ENCODE measurements at regions not wholly inside any gene's neighbourhood (a gene's known extent, or its start where the extent isn't known, plus 50 kb on each side); places are given as distances from the start of the nearest gene placed in this dataset.

GRCh38 chr20:10806539-10806938 is 132.7 kb upstream of the JAG1 start:
- Histone ChIP-seq H3K14ac (ENCODE audit: low read length) (no peak overlapping the region), H3K4me3 (ENCODE audit: low read length in 2 of 2) (no peak overlapping the region), H3K23ac (ENCODE audit: low read depth, low read length, poor library complexity) (no peak overlapping the region), H2AFZ (ENCODE audit: low read length) (no peak overlapping the region), H3K9ac (ENCODE audit: low read depth, low read length, poor library complexity) (no peak overlapping the region), H3K36me3 (replicated peaks in 1 of 2; ENCODE audit: control insufficient read depth in 2 of 2, insufficient read depth in 2 of 2, low read length in 2 of 2) (no peaks in the 10 kb centered on the region), H2AK5ac (ENCODE audit: low read depth, low read length) (no peak overlapping the region), H4K8ac (ENCODE audit: low read depth, low read length) (no peak overlapping the region), H3K4me1 (ENCODE audit: control insufficient read depth in 2 of 2, insufficient read depth in 1 of 2, low read depth in 1 of 2, low read length in 2 of 2) (peaks cover 2% of the 10 kb centered on the region in 2 donors), H3K9me3 (replicated peaks in 1 of 2; ENCODE audit: control insufficient read depth in 2 of 2, insufficient read depth in 1 of 2, low read depth in 1 of 2, low read length in 2 of 2) (no peaks in the 10 kb centered on the region), H3K27me3 (ENCODE audit: control insufficient read depth in 3 of 3, insufficient read depth in 3 of 3, low read depth in 1 of 3, low read length in 3 of 3) (no peaks in the 10 kb centered on the region), H3K4me2 (ENCODE audit: insufficient read depth, low read length, poor library complexity, severe bottlenecking) (no peak overlapping the region), H3K79me1 (ENCODE audit: low read depth, low read length) (no peaks in the 10 kb centered on the region), H4K91ac (ENCODE audit: low read depth, low read length, poor library complexity) (no peak overlapping the region), H2BK12ac (ENCODE audit: low read length) (no peak overlapping the region), H3K4ac (ENCODE audit: low read length) (no peak overlapping the region), H2BK5ac (ENCODE audit: low read length) (no peak overlapping the region), H2BK15ac (ENCODE audit: low read length) (no peak overlapping the region), H3K27ac (replicated peaks; ENCODE audit: low read length) (no peak overlapping the region), H3K18ac (ENCODE audit: low read length) (no peak overlapping the region), H2BK120ac (ENCODE audit: low read depth, low read length) (no peak overlapping the region)
- no CpG with 5 or more reads among the region's 3 CpGs for WGBS, 2 donors (ENCODE audit: extremely low coverage in 2 of 2, insufficient read length in 2 of 2, insufficient replicate concordance in 1 of 2)
- no peak for DNase-seq (ENCODE audit: low spot score)

GRCh38 chr20:10807013-10807412 is 133.2 kb upstream of the JAG1 start:
- H4K91ac ChIP-seq (ENCODE audit: low read depth, low read length, poor library complexity), result no peak overlapping the region
- H2BK5ac ChIP-seq (ENCODE audit: low read length), result no peak overlapping the region
- no peak overlapping the region for H2BK12ac ChIP-seq (ENCODE audit: low read length)
- H3K23ac ChIP-seq (ENCODE audit: low read depth, low read length, poor library complexity), result no peak overlapping the region
- H2AK5ac ChIP-seq (ENCODE audit: low read depth, low read length), result no peak overlapping the region
- H3K27me3 ChIP-seq (ENCODE audit: control insufficient read depth in 3 of 3, insufficient read depth in 3 of 3, low read depth in 1 of 3, low read length in 3 of 3), result no peaks in the 10 kb centered on the region
- H3K36me3 ChIP-seq (replicated peaks in 1 of 2; ENCODE audit: control insufficient read depth in 2 of 2, insufficient read depth in 2 of 2, low read length in 2 of 2), result no peaks in the 10 kb centered on the region
- no CpG with 5 or more reads among the region's 1 CpG for WGBS, 2 donors (ENCODE audit: extremely low coverage in 2 of 2, insufficient read length in 2 of 2, insufficient replicate concordance in 1 of 2)
- H2AFZ ChIP-seq (ENCODE audit: low read length), result no peak overlapping the region
- H3K4ac ChIP-seq (ENCODE audit: low read length), result no peak overlapping the region
- no peak overlapping the region for H2BK120ac ChIP-seq (ENCODE audit: low read depth, low read length)
- H2BK15ac ChIP-seq (ENCODE audit: low read length), result no peak overlapping the region
- H3K79me1 ChIP-seq (ENCODE audit: low read depth, low read length), result no peaks in the 10 kb centered on the region
- peaks cover 2% of the 10 kb centered on the region in 2 donors for H3K4me1 ChIP-seq (ENCODE audit: control insufficient read depth in 2 of 2, insufficient read depth in 1 of 2, low read depth in 1 of 2, low read length in 2 of 2)
- DNase-seq (ENCODE audit: low spot score), result no peak
- H3K9me3 ChIP-seq (replicated peaks in 1 of 2; ENCODE audit: control insufficient read depth in 2 of 2, insufficient read depth in 1 of 2, low read depth in 1 of 2, low read length in 2 of 2), result no peaks in the 10 kb centered on the region
- no peak overlapping the region for H4K8ac ChIP-seq (ENCODE audit: low read depth, low read length)
- no peak overlapping the region for H3K4me3 ChIP-seq (ENCODE audit: low read length in 2 of 2)
- no peak overlapping the region for H3K9ac ChIP-seq (ENCODE audit: low read depth, low read length, poor library complexity)
- H3K27ac ChIP-seq (replicated peaks; ENCODE audit: low read length), result no peak overlapping the region
- H3K14ac ChIP-seq (ENCODE audit: low read length), result no peak overlapping the region
- H3K4me2 ChIP-seq (ENCODE audit: insufficient read depth, low read length, poor library complexity, severe bottlenecking), result no peak overlapping the region
- no peak overlapping the region for H3K18ac ChIP-seq (ENCODE audit: low read length)

DNA sequence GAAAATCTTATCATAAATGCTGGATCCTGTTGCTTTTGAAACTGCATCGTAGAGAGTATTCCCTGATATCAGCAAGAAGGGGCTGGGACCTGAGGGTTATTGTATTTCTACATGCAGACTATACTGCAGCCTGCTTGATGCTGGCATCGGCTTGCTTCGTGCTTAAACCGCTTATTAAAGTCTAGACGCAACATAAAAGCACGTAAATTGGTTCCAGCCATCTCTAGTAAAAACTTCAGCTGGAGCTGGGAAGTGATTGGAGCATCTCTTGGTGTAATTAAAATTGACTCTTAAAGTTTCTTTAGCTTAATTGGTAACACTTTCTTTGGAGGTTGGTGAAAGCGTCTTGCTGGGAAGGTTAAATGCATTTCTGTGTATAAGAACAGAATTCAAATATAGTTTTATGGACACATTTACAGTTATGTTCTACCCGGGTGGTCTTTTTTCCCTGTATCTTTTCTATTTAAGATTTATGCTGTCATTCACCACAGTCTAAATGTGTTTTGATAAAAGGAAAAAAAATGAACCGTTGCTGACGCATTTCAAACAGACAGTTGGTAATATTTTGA is 139.0 kb upstream of the JAG1 start:
- no CpG with 5 or more reads among the region's 10 CpGs for WGBS, 2 donors (ENCODE audit: extremely low coverage in 2 of 2, insufficient read length in 2 of 2, insufficient replicate concordance in 1 of 2)
- no peak overlapping the region for H4K91ac ChIP-seq (ENCODE audit: low read depth, low read length, poor library complexity)
- no peak overlapping the region for H2BK15ac ChIP-seq (ENCODE audit: low read length)
- no peaks in the 10 kb centered on the region for H3K36me3 ChIP-seq (replicated peaks in 1 of 2; ENCODE audit: control insufficient read depth in 2 of 2, insufficient read depth in 2 of 2, low read length in 2 of 2)
- no peak overlapping the region for H3K4me2 ChIP-seq (ENCODE audit: insufficient read depth, low read length, poor library complexity, severe bottlenecking)
- H3K27me3 ChIP-seq (ENCODE audit: control insufficient read depth in 3 of 3, insufficient read depth in 3 of 3, low read depth in 1 of 3, low read length in 3 of 3), result no peaks in the 10 kb centered on the region
- no peak for DNase-seq (ENCODE audit: low spot score)
- H3K4me3 ChIP-seq (ENCODE audit: low read length in 2 of 2), result no peak overlapping the region
- no peaks in the 10 kb centered on the region for H3K4me1 ChIP-seq (ENCODE audit: control insufficient read depth in 2 of 2, insufficient read depth in 1 of 2, low read depth in 1 of 2, low read length in 2 of 2)
- H4K8ac ChIP-seq (ENCODE audit: low read depth, low read length), result no peak overlapping the region
- H3K79me1 ChIP-seq (ENCODE audit: low read depth, low read length), result no peaks in the 10 kb centered on the region
- H2BK120ac ChIP-seq (ENCODE audit: low read depth, low read length), result no peak overlapping the region
- no peak overlapping the region for H2BK12ac ChIP-seq (ENCODE audit: low read length)
- no peaks in the 10 kb centered on the region for H3K9me3 ChIP-seq (replicated peaks in 1 of 2; ENCODE audit: control insufficient read depth in 2 of 2, insufficient read depth in 1 of 2, low read depth in 1 of 2, low read length in 2 of 2)
- no peak overlapping the region for H3K14ac ChIP-seq (ENCODE audit: low read length)
- H2BK5ac ChIP-seq (ENCODE audit: low read length), result no peak overlapping the region
- H3K9ac ChIP-seq (ENCODE audit: low read depth, low read length, poor library complexity), result no peak overlapping the region
- H3K23ac ChIP-seq (ENCODE audit: low read depth, low read length, poor library complexity), result no peak overlapping the region
- no peak overlapping the region for H3K18ac ChIP-seq (ENCODE audit: low read length)
- no peak overlapping the region for H2AK5ac ChIP-seq (ENCODE audit: low read depth, low read length)
- H3K27ac ChIP-seq (replicated peaks; ENCODE audit: low read length), result no peak overlapping the region
- H3K4ac ChIP-seq (ENCODE audit: low read length), result no peak overlapping the region
- H2AFZ ChIP-seq (ENCODE audit: low read length), result no peak overlapping the region

DNA sequence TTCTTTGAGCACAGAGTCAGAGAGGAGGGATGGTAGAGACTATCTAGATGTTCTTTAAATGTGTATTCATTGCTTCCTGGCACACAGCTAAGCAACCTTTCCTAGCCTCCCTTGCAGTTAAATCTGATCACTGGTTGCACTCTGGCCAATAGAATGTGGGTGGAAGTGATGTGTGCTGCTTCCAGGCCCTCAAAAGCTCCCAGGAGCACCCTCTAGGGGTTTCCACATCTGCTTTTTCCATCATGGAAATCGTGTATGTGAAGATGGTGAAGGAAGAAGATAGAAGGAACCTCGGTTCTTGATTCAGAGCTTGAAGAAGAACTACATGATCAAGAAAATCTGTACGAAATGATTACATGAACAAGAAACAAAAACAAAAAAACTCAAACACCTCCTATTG is 149.8 kb upstream of the JAG1 start:
- peaks cover 0 to 3% of the 10 kb centered on the region in 2 donors for H3K4me1 ChIP-seq (ENCODE audit: control insufficient read depth in 2 of 2, insufficient read depth in 1 of 2, low read depth in 1 of 2, low read length in 2 of 2)
- no peak overlapping the region for H3K9ac ChIP-seq (ENCODE audit: low read depth, low read length, poor library complexity)
- no peak overlapping the region for H2AFZ ChIP-seq (ENCODE audit: low read length)
- H2BK15ac ChIP-seq (ENCODE audit: low read length), result no peak overlapping the region
- no peak overlapping the region for H3K4me3 ChIP-seq (ENCODE audit: low read length in 2 of 2)
- no peak overlapping the region for H3K23ac ChIP-seq (ENCODE audit: low read depth, low read length, poor library complexity)
- H2BK12ac ChIP-seq (ENCODE audit: low read length), result no peak overlapping the region
- H3K79me1 ChIP-seq (ENCODE audit: low read depth, low read length), result no peaks in the 10 kb centered on the region
- no peaks in the 10 kb centered on the region for H3K36me3 ChIP-seq (replicated peaks in 1 of 2; ENCODE audit: control insufficient read depth in 2 of 2, insufficient read depth in 2 of 2, low read length in 2 of 2)
- H2BK120ac ChIP-seq (ENCODE audit: low read depth, low read length), result no peak overlapping the region
- no peak overlapping the region for H3K14ac ChIP-seq (ENCODE audit: low read length)
- H4K91ac ChIP-seq (ENCODE audit: low read depth, low read length, poor library complexity), result no peak overlapping the region
- no peak overlapping the region for H2BK5ac ChIP-seq (ENCODE audit: low read length)
- peaks cover 0 to under 1% (median 0%) of the 10 kb centered on the region in 3 experiments for H3K27me3 ChIP-seq (ENCODE audit: control insufficient read depth in 3 of 3, insufficient read depth in 3 of 3, low read depth in 1 of 3, low read length in 3 of 3)
- H3K4me2 ChIP-seq (ENCODE audit: insufficient read depth, low read length, poor library complexity, severe bottlenecking), result no peak overlapping the region
- H3K18ac ChIP-seq (ENCODE audit: low read length), result no peak overlapping the region
- no peak overlapping the region for H3K27ac ChIP-seq (replicated peaks; ENCODE audit: low read length)
- no peak overlapping the region for H2AK5ac ChIP-seq (ENCODE audit: low read depth, low read length)
- H3K4ac ChIP-seq (ENCODE audit: low read length), result no peak overlapping the region
- peaks cover under 1 to 2% of the 10 kb centered on the region in 2 donors for H3K9me3 ChIP-seq (replicated peaks in 1 of 2; ENCODE audit: control insufficient read depth in 2 of 2, insufficient read depth in 1 of 2, low read depth in 1 of 2, low read length in 2 of 2)
- DNase-seq (ENCODE audit: low spot score), result no peak
- no CpG with 5 or more reads among the region's 3 CpGs for WGBS, 2 donors (ENCODE audit: extremely low coverage in 2 of 2, insufficient read length in 2 of 2, insufficient replicate concordance in 1 of 2)
- no peak overlapping the region for H4K8ac ChIP-seq (ENCODE audit: low read depth, low read length)

Measured in neuronal stem cell (in vitro differentiated cells).